ENCODE measurements at regions not wholly inside any gene's neighbourhood (a gene's known extent, or its start where the extent isn't known, plus 50 kb on each side); places are given as distances from the start of the nearest gene placed in this dataset.

DNA sequence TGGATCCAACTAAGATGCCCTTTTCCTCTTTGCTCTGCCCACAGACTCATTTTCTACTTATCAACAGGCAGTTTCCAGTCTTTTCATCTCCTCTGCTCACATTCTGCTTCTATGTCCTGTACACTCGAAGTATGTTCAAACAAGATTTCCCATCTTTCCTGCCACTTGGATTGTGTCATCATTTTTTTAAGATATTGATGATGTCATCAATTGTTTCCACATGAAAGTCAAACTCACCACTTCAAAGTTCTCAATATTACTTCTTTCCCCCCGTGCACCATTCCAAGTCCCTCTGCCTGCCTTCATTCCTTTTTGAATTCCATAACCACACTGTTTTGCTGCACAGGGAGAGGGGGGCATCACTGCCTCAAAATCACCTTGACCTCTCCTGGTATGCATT is 175.0 kb upstream of the RFX3 start:
- H3K9me3 ChIP-seq = no peaks in the 10 kb centered on the region
- H3K27ac ChIP-seq = no peak overlapping the region
- no peak for DNase-seq
- no peak overlapping the region for H3K4me3 ChIP-seq
- no peaks in the 10 kb centered on the region for H3K4me1 ChIP-seq
- no peaks in the 10 kb centered on the region for H3K36me3 ChIP-seq
- intact Hi-C loops (cut with DNase I; ENCODE audit: low total_unique reads) = no loop called here
- H3K27me3 ChIP-seq = no peaks in the 10 kb centered on the region
- TF ChIP-seq, protein P1, sequence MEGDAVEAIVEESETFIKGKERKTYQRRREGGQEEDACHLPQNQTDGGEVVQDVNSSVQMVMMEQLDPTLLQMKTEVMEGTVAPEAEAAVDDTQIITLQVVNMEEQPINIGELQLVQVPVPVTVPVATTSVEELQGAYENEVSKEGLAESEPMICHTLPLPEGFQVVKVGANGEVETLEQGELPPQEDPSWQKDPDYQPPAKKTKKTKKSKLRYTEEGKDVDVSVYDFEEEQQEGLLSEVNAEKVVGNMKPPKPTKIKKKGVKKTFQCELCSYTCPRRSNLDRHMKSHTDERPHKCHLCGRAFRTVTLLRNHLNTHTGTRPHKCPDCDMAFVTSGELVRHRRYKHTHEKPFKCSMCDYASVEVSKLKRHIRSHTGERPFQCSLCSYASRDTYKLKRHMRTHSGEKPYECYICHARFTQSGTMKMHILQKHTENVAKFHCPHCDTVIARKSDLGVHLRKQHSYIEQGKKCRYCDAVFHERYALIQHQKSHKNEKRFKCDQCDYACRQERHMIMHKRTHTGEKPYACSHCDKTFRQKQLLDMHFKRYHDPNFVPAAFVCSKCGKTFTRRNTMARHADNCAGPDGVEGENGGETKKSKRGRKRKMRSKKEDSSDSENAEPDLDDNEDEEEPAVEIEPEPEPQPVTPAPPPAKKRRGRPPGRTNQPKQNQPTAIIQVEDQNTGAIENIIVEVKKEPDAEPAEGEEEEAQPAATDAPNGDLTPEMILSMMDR (IDR thresholded peaks at IDR 0.05) = no peak
- TF ChIP-seq POLR2A (IDR thresholded peaks at IDR 0.05) = no peak

DNA sequence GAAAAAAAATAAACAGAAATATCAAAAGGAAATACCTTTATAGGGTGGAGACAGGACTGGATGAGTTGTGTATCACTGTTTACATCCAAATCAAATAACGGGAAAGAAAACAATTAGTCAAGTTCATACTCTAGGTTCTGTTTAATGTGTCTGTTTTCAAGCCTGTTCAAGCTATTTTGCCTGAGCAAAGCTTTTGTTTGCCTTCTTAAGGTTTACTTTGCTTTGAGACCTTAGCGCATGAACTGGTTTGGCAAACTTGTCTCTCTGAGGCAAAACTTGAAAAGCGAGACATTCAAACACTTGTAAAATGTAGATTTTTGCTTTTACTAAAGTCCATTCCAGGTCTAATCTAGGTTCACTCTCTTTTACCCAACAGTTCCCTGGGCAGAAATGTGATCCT is 174.1 kb upstream of the RFX3 start:
- TF ChIP-seq, protein P1 (IDR thresholded peaks at IDR 0.05) = no peak
- no peak for TF ChIP-seq POLR2A (IDR thresholded peaks at IDR 0.05)
- H3K36me3 ChIP-seq = no peaks in the 10 kb centered on the region
- no peak overlapping the region for H3K27ac ChIP-seq
- H3K4me1 ChIP-seq = no peaks in the 10 kb centered on the region
- intact Hi-C loops (cut with DNase I; ENCODE audit: low total_unique reads) = no loop called here
- H3K27me3 ChIP-seq = no peaks in the 10 kb centered on the region
- no peak for DNase-seq
- H3K4me3 ChIP-seq = no peak overlapping the region
- no peaks in the 10 kb centered on the region for H3K9me3 ChIP-seq

DNA sequence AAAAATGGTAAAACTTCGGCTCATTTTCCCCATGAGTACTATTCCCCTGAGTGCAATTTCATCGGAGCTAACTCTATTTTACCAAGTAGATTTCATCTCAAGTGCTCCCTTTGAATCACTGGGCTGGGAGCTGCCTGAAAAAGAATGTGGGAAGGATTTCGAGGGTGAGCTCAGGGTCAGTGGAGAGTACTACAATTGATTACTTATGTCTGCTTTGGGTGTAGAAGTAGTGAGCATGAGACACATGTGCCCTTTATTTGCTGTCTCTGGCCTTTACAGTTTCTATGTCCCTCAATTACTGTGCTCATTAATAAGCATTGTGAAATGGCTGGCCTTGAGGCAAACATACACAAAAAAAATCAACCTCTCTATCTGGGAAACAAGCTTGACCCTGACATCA is 172.7 kb upstream of the RFX3 start:
- TF ChIP-seq, protein P1 (IDR thresholded peaks at IDR 0.05) = no peak
- TF ChIP-seq POLR2A (IDR thresholded peaks at IDR 0.05) = no peak
- intact Hi-C loops (cut with DNase I; ENCODE audit: low total_unique reads) = no loop called here
- Histone ChIP-seq H3K4me3 (no peak overlapping the region), H3K27ac (no peak overlapping the region), H3K36me3 (no peaks in the 10 kb centered on the region), H3K9me3 (no peaks in the 10 kb centered on the region), H3K27me3 (no peaks in the 10 kb centered on the region), H3K4me1 (no peaks in the 10 kb centered on the region)
- no peak for DNase-seq

DNA sequence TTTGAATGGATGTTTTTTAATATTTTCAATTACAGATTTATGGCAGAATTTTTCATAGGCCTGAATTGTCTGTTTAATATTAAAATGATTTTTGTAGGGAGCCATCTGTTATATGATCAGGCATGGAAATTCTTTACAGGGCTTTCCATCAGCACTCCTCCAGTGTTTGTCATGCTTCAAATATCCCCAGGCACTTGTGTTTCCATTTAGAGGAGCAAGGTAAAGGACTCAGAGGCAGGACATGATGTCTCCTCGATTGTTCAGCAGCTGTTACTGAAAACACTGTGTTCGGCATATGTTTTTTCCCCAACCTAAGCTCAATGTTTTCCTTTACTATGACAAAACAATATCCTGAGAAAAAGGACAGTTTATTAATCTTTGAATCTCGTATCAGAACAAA is 172.3 kb upstream of the RFX3 start:
- no peak overlapping the region for H3K27ac ChIP-seq
- no peaks in the 10 kb centered on the region for H3K27me3 ChIP-seq
- TF ChIP-seq, protein P1 (IDR thresholded peaks at IDR 0.05) = no peak
- no peak for TF ChIP-seq POLR2A (IDR thresholded peaks at IDR 0.05)
- no peak overlapping the region for H3K4me3 ChIP-seq
- intact Hi-C loops (cut with DNase I; ENCODE audit: low total_unique reads) = no loop called here
- DNase-seq = no peak
- no peaks in the 10 kb centered on the region for H3K36me3 ChIP-seq
- H3K9me3 ChIP-seq = no peaks in the 10 kb centered on the region
- H3K4me1 ChIP-seq = no peaks in the 10 kb centered on the region

DNA sequence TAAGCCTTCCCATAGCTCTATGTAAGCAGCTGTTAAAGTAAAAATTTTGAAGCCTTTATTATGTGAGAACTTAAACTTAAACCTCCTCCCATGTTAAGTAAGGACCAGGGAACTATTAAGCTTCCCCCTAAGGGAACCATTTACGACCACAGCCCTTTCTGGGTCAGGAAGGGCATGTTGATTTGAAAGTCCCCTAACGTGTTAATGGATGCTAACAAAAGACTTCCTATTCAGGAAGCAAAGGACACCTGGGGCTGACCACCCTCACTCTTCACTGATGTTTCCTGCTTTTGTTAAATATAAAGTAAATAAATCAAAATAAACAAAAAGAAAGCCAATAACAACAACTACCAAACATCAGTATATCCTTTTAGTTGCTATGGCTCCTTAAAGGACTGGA is 170.6 kb upstream of the RFX3 start:
- DNase-seq = no peak
- Histone ChIP-seq H3K4me3 (no peak overlapping the region), H3K36me3 (no peaks in the 10 kb centered on the region), H3K27ac (no peak overlapping the region), H3K27me3 (no peaks in the 10 kb centered on the region), H3K4me1 (no peaks in the 10 kb centered on the region), H3K9me3 (no peaks in the 10 kb centered on the region)
- TF ChIP-seq POLR2A (IDR thresholded peaks at IDR 0.05) = no peak
- TF ChIP-seq, protein P1 (IDR thresholded peaks at IDR 0.05) = no peak
- intact Hi-C loops (cut with DNase I; ENCODE audit: low total_unique reads) = no loop called here

All from uterus (tissue), 3 donors.